Thoracic aorta (tissue), 2 donors: ENCODE measurements at regions not wholly inside any gene's neighbourhood (a gene's known extent, or its start where the extent isn't known, plus 50 kb on each side); places are given as distances from the start of the nearest gene placed in this dataset.

ENCODE experiments used
- ATAC-seq: fragments of 150-250 bp; one replicate; pipeline ENCODE4 v1.8.0; 2017; ENCODE audit warnings: low read depth; ENCODE audit not compliant: insufficient number of reproducible peaks, low FRiP score
- DNase-seq: peaks from one replicate; pipeline ENCODE4 v3.0.0-alpha.2; 2020; ENCODE audit warnings: low spot score
- H3K27ac ChIP-seq, 2 donors: fragments of 200-600 bp; sonication (generic); 1 replicate in 1 of 2; 2 replicates in 1 of 2; pipeline ENCODE4 v1.5.1; 2016; ENCODE audit warnings: mild to moderate bottlenecking in 2 of 2, moderate library complexity in 2 of 2
- H3K27me3 ChIP-seq: fragments of 200-600 bp; sonication (generic); replicated peaks from 2 replicates; pipeline ENCODE4 v1.6.0; 2016; ENCODE audit warnings: mild to moderate bottlenecking; ENCODE audit not compliant: insufficient read depth
- H3K36me3 ChIP-seq: fragments of 200-600 bp; sonication (generic); one replicate; pipeline ENCODE4 v1.5.1; 2016
- H3K4me1 ChIP-seq, 2 donors: fragments of 200-600 bp; sonication (generic); 1 replicate in 1 of 2; 2 replicates in 1 of 2; pipeline versions ENCODE4 v1.5.1 to v1.6.0; 2016; ENCODE audit warnings: low read depth in 2 of 2, mild to moderate bottlenecking in 1 of 2; ENCODE audit not compliant: control insufficient read depth in 1 of 2
- H3K4me3 ChIP-seq: fragments of 200-600 bp; sonication (generic); 2 replicates; pipeline ENCODE4 v1.5.1; 2016; ENCODE audit warnings: mild to moderate bottlenecking
- H3K9me3 ChIP-seq: fragments of 200-600 bp; sonication (generic); 2 replicates; pipeline ENCODE4 v1.5.1; 2016
- CTCF ChIP-seq: fragments of 200-600 bp; sonication (generic); IDR thresholded peaks from one replicate; pipeline ENCODE4 v1.5.1; 2019; ENCODE audit warnings: antibody characterized with exemption

GRCh38 chr17:33888455-33888854 is 366.6 kb upstream of the CCL2 start:
- H3K9me3 ChIP-seq: no peaks in the 10 kb centered on the region
- H3K4me3 ChIP-seq: no peak overlapping the region
- H3K27me3 ChIP-seq: no peaks in the 10 kb centered on the region
- no peak overlapping the region for H3K27ac ChIP-seq
- DNase-seq: no peak
- ATAC-seq: no peak
- H3K4me1 ChIP-seq: no peaks in the 10 kb centered on the region
- no peaks in the 10 kb centered on the region for H3K36me3 ChIP-seq
- no peak for TF ChIP-seq CTCF

- Histone ChIP-seq H3K36me3 (no peaks in the 10 kb centered on the region), H3K4me1 (no peaks in the 10 kb centered on the region), H3K9me3 (no peaks in the 10 kb centered on the region), H3K27me3 (no peaks in the 10 kb centered on the region), H3K4me3 (no peak overlapping the region), H3K27ac (no peak overlapping the region)
- no peak for TF ChIP-seq CTCF
- ATAC-seq (no peak), DNase-seq (no peak)
These were observed 366.0 kb upstream of the CCL2 start for GRCh38 chr17:33889040-33889439.

GRCh38 chr17:33889766-33890165 is 365.3 kb upstream of the CCL2 start:
- no peak for ATAC-seq
- no peaks in the 10 kb centered on the region for H3K27me3 ChIP-seq
- no peaks in the 10 kb centered on the region for H3K9me3 ChIP-seq
- H3K4me3 ChIP-seq: no peak overlapping the region
- no peak overlapping the region for H3K27ac ChIP-seq
- TF ChIP-seq CTCF: no peak
- H3K4me1 ChIP-seq: no peaks in the 10 kb centered on the region
- DNase-seq: no peak
- H3K36me3 ChIP-seq: no peaks in the 10 kb centered on the region

GRCh38 chr17:33892717-33893591 is 362.1 kb upstream of the CCL2 start:
- TF ChIP-seq CTCF: no peak
- Histone ChIP-seq H3K4me1 (no peaks in the 10 kb centered on the region), H3K36me3 (no peaks in the 10 kb centered on the region), H3K4me3 (no peak overlapping the region), H3K27me3 (no peaks in the 10 kb centered on the region), H3K27ac (no peak overlapping the region), H3K9me3 (no peaks in the 10 kb centered on the region)
- ATAC-seq (no peak), DNase-seq (no peak)

GRCh38 chr17:33895491-33895890 is 359.6 kb upstream of the CCL2 start:
- Histone ChIP-seq H3K4me1 (no peaks in the 10 kb centered on the region), H3K27me3 (no peaks in the 10 kb centered on the region), H3K4me3 (no peak overlapping the region), H3K27ac (no peak overlapping the region), H3K36me3 (no peaks in the 10 kb centered on the region), H3K9me3 (no peaks in the 10 kb centered on the region)
- DNase-seq (no peak), ATAC-seq (no peak)
- no peak for TF ChIP-seq CTCF
